NCI-H510A (cell line): ENCODE measurements at regions not wholly inside any gene's neighbourhood (a gene's known extent, or its start where the extent isn't known, plus 50 kb on each side); places are given as distances from the start of the nearest gene placed in this dataset.

Source experiments
- DNase-seq: peaks from one replicate; lab custom pipeline; 2025; lab: John Stamatoyannopoulos, UW

DNA sequence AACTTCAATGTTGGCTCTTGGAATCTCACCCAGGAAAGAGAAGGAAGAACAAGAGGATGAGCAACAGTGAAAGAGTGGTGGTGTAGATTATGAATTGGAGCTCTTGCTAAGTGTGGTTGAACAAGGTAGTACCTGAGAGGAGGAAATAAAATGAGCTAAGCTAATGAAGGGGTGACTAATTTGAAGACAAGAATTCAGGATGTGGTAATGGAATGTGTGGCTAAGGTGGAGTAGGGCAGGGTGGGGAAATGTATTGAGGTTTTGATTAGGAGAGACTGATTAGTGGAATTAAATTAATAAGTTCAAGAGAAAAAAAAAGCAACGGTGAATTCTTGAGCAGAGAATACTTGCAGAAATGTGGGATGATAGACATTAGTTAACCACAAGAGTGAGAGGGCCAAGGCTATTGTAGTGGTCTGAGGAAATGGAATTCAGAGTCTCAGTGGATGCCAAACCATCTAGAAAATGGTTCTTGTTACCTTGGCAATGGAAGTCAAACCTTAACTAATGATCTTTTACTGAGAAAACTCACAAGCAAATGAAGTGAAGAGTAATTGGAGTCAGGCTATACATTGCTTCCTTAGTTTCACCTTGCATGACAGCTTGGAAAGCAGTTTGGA, 648.3 kb upstream of the ZNF608 start:
- DNase-seq = no peak

DNA sequence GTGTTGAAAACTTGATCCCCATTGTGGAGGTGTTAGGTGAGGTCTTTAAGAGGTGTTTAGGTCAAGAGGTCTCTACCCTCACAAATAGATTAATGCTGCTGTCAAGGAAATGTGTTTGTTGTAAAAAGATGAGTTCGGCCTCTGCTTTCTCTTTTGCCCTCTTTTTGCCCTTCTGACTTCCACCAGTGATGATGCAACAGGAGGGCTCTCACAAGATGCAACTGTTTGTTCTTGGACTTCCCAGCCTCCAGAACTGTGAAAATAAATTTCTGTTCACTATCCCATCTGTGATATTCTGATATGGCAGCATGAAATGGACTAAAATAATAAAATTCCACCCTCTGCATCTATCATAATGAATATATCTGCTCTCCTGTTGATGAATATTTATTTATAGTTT, 650.0 kb upstream of the ZNF608 start:
- DNase-seq = no peak

DNA sequence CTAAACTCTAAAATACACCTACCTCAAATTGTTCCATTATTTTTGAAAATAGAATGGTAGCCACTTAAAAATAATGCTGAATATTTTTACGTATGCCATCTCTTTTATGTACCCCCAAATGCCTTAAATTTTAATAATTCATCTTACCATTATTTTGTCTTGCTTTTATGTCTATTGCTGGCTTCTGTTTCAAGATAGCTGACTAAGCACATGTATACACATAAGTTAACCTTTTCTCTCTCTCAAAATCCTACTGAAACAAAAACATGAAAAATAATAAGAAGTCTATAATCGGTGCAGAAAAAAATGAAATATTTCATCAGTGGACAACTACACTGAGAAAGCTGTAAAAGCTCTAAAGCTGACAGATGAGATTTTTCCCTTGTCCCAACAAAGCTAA, 652.0 kb upstream of the ZNF608 start:
- no peak for DNase-seq

DNA sequence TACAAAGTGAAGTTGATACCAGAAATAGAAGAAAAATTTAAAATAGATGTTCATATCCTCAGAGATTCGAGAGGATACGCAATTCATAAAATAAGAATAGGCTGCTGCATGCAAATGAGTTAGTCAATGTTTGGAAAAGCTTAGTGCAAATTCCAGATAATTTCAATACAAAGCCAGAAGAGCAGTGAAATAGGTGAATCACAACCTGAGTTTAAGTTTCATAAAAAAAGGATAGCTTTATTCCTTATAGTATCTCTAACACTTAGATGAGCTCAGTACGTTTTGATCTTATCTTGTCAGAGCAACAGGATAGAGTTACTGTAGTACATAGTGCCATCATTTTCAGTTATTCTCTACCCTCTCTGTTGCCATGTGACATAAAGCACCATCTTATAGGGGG, 653.4 kb upstream of the ZNF608 start:
- no peak for DNase-seq

DNA sequence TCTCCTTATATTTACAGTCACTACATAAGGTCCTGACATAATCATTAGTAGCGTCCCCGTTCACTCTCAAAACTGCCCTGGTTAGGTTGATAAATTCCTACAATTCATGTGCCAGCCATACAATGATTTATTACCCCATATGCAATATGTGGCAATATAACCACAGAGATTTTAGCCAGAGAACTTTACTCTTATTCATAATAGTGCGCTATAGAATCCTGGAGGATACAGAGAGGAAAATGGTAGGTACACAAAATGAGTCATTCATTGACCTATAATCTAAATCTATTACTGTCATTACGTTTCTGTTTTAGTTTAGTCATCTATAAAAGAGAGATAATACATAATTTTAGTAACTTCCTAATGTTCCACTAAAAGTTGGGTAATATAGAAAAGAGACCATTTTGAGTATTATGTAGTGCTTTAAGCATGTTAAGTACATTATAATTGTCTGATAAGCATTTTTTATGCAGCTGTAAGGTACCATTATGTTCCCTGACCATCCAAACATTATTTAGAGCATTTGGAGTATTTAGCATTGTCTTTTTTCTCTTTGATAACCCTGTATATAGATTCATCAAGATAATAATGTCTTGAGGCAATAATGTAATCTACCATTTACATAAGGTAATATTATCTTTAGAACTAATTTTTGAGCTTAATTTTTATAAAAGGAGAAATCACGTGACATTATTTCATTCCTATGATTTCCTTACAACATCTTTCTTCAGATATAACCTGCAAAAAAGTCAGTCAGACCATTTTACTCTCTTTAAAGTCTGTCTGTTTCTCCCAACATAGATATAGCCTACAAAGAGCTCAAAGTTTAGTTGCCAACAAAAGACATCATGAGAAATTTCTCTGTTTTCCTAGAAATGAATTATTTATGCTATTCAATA, 655.5 kb upstream of the ZNF608 start:
- DNase-seq = no peak

DNA sequence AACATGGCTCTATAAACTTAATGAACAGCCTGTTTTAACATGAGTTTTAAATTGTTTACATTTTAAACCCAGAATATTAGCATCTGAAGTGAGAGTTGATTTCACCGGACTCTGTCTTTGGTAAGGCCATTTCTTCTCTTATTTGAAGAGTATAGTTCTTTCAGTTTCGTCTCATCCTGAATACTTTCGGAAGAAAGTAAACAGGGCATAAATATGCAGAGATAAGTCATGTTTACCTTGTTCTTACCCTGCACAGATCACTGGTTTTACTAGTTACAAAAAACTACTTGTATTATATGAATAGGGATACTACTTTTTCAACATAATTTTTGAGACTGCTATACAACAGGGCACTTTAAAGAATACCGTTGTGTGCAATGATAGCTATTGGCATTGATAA, 656.3 kb upstream of the ZNF608 start:
- no peak for DNase-seq

DNA sequence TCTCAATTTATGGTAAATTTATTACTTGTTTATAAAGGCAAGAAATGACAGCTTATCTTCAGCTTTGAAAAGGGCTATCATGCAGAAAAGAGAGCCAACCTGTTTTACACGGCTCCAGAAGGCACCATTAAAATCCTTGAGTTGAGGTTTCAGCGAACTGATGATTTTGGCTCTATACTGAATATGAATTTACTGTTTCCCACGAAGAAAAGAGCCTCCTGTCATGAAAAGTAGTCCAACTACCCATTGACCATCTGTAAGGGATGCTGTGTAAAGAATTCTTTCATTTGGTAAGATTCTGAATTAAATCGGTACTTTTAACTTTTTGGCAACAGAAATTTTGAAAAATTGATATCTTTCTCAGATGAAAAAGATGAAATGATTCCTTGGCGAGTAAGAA, 657.6 kb upstream of the ZNF608 start:
- DNase-seq = no peak

DNA sequence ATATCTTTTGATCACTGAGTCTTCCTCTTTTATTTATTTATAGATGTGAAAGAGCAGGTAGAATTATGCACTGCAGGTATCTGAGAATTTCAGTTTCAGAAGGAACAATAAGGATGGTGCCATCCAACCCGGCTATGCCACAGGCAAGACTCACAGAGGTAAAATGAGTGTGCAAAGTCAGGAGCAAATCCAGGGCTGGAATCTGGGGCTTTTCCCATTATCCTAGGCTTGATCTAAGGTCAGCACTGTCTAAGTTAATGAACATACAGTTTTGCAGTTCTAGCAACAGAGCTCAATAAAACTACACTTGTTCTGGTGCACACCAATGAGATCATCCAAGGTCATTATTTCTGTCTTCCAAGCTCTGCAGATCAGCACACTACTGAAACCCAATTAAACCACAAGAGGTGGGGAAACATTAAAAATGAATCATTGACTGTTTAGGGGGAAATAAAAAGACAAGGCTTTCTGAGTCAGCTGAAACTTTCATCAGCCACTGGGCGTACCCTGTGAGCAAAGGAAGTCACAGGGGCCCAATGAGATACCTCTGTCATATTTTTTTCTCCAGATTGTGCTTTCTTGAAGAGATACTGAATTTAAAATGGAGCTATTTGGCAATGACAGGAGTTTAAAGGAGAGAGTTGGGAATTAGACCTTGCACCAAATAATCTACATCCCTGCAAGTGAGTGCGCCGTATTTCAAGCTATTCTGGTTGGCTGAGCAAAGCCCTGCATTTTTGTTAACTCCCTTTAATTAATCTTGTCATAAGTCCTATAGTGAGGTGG, 662.2 kb upstream of the ZNF608 start:
- no peak for DNase-seq

DNA sequence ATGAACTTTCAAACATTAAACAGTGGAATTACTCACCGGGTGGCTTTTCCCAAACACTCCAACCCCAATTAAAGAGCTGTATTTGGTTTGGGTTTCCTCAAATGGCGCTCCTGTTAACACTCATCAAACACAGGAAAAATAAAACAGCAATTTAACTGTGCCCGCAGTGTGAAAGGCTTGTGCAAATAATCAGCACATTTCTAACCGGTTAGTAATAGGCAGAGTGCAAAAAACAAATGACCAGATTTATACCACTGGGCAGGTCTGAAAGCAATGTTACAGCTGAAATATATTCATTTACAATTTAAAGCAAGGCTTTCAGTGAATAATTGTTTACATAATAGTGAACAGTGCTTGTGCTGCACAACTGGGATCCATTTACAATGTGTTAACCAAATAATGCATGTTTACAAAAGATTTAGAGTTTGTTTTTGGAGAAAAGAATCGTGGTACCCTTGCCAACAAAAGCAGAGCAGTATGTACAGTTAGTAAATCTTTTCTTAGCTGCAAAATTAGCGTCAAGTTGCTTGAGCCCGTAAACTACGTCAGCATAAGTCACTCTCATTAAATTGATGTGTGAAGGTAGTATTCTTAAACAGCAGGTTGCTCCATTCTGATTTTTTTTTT, 662.9 kb upstream of the ZNF608 start:
- peak; percentile 22 for DNase-seq

DNA sequence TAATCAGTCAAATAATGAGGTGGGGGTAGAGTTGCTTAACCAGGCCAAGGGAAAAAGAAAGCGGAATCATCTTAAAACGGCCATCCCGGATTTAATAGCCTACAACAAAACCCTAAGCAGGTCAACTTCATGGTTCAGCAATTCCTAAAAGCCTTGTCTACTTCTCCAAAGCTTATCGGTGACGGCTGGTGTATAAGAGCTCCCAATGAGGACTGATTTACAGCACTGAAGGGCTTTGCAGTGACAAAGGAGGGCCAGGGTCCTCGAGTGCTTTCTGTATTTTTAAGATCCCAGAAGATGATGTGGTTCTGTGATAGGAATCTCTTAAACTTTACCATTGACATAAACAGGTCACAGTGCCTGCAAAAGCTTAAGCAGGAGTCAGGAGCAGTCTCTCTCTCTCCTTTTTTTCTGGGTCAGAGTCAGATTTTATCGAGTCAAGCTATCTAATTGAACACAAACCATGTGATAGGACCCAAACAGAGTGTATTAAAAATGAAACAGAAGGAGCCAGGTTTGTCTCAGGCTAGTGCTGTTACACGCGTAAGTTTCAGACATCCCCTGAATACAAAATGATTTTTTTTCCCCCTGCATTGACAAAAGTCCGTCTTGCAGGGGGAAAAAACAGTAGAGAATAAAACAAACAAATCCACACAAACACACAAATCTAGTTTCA, 663.6 kb upstream of the ZNF608 start:
- peak; percentile 7 for DNase-seq

DNA sequence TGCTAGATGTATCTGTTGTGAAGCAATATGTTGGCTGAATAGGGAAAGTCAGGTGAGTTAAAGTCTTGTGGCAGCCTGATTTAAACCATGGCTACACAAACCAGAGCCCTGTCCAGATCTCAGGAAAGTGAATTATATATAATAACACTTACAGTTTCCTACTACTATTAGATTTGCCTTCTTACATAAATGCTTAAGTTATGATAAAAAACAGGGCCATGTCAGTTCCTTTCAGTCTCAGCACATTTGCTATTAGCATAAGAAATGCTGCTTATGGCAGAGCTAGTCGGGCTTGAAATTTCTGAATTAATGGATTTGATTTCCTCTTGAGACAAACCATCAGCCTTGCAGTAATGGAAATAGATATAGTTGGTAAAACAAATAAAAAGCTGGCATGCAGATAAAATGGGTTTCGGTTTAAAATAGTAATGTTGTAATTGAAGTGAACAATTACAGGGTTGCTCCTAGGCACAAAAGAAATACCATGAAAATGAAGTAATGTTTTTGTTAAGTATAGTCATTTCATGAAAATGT, 664.2 kb upstream of the ZNF608 start:
- DNase-seq = no peak

DNA sequence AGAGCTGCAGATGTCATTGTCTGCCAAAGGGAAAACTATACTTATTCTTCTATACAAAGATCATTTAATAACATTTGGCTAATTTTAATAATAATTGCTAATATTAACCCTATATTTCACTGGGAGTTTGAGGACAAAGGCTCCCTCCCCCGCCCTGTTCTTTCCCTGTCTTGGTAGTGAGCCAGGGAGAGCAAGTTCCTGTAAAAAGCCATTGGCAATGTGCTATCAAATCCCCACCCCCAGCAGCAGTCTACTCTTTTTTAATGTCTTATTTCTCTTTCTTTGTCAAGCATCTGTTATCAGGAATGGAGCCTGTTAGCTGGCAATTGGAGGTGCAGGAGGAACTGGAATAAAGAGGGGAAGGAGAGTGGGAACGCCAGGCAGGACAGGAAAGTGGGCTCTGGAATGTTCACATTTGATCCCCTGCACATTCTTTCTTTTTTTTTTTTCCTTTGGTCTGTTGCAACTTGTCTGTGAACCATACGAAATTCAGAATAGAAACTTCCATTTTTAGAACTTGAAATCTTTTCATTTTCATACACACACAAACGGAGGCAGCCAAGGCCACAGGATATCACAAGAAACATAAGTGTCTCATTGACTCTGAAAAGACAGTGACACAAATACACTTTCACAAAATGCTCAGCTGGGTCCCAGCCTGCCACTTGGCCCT, 664.8 kb upstream of the ZNF608 start:
- DNase-seq = no peak

DNA sequence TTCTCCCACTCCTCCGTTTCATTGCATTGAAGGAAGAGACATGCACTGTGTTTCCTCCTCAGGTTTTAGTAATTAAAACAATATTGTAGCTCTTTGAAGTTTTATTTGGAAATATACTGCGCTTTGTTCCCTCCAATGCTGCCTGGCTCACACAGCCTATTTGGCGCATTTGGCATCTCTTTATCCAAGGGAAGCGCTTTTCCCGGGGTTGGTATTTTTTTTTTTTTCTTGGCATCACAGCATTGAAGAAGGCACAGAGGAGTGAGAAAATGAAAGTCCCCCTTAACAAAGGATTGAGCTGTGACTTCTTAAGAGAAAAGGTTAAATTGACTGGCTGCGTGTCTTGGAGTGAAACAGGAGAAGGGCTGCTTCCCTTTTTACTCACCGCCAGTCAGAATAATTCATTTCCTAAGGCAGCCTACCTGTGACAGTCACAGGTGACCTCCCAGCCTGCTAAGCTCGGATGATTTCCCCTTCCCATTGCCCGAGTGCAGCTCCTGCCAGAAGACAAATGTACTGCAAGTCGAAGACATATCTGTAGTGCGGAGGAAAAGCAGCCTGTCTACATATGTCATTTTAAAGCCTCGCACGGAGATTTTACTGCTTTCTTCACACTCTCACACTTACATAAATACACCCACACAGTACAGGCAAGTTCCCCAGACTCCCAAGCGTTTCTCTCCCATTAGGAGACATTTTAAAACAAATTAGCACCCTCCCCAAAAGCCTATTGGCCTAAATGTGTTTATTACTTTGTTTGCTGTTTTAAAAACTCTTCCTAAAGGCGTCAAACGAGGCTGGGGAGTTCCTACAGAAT, 665.5 kb upstream of the ZNF608 start:
- no peak for DNase-seq

DNA sequence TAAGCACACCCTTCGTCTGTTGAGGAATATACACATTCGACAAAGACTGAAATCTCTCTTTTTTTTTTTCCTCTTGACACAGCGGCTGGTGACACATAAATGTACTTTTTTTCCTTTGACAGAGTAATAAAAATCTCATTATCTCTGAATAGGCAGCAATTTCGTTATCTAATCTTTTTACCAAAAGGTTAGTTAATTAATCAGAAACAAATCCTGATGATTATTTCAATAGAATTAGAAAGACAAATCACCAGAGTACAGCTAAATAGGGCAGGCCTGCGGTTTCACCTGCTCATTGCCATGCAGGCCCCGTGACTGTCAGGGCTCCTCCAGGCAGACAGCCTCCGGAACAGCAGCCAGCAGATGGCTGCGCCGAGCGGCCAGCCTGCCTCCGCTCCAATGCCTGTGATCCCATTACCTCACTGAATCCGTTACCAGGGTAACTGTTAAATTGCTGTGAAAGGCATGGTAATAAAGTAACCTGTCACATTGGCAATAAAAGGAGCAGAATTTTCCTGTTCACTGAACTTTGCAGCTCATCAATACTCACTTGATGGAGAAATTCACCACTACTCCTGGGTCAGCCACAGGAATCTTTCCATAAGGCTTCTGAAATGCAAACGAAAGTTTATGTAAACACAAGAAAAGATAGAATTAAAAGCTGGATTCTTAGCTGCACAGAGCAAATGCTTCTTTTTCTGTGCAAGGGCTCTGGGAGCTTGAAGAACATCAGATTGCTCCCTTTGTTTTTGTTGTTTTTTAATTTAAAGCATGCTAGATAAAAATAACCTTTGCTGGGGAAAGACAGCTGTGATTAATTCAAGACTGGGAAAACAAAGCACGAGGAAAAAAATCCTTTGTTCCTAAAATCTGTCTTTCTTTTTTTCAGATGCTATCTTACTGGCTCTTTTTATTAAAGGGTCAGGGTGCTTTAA, 666.4 kb upstream of the ZNF608 start:
- peak; percentile 32 for DNase-seq

DNA sequence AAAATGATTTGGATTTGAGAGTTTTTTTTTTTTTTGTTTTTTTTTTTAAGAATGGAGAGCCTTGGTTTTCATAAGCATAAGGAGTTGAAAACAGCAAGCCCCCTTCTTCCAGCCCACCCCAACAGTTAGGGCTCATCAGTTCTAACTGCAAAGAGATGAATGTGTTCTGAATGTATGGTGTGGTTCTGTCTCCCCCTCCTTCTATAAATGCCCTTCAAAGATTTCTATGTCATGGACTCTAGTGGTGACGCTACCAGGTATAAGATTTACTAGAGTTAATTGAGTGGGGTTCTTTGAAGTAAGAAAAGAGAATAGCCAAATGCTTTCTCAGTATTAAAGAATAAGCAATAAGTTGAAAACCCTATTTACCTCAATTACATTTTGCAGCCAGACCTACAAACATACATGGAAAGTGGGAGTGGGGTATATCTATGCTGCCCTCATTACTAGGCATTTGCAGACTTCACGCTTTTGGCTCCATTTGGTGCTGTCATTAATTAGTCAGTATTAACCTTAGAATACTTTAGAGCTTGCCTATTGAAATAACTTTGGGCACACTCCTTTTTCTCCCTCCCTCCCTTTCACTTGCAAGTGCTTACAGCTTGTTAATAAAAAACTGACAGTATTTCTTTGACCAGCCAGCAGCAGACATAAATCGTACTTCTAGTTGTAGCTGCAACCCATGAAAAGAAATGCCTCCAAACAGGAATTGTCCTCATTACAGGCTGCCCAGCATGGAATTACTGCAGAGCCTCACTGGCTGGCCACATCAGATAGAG, 667.2 kb upstream of the ZNF608 start:
- no peak for DNase-seq

DNA sequence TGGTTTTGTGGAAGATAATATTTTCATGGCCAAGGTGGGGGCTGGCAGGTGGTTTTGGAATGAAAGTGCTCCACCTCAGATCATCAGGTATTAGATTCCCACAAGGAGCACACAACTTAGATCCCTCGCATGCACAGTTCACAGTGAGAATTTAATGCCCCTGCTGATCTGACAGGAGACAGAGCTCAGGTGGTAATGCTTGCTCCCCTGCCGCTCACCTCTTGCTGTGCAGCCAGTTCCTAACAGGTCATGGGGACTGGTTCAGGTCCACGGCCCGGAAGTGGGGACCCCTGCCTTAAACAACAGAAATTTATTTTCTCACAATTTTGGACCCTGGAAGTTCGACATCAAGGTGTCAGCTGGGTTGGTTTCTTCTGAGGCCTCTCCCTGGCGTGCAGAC, 668.7 kb upstream of the ZNF608 start:
- DNase-seq = no peak

DNA sequence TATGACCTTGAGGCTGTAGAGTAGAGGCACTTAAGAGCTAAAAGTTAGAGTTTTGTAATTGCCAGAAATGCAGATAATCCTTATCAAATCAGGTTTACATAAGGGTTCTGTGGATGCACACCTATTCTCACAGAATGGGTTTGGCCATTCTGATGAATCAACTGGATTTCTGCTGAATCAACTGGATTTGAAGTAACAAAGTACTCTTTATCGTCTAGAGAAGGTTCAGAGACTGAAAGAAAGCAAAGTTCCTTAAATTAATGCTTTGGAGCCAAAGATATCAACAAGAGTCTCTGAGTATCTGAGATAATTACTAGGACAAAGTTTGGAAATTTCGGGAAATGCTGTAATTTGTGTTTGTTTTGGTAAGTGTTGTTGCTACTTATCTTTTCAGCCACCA, 669.6 kb upstream of the ZNF608 start:
- no peak for DNase-seq

DNA sequence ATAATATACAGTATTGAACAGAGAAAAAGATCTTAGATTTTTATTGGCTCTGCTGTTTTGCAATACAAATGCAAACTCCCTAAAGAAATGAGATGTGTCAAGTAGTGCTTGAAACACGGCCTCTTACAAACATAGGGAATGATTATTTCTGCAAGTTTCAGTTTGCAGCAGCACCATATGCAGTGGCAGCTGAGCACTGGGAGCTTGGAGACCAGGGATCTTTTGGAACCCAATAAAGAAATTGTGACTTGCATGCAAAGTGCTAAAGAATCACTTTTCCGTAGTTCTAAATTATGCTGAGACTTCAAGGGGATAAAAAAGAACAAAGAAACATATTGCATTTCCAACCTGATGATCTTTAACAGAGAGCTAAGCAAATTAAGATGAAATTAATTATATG, 674.6 kb upstream of the ZNF608 start:
- no peak for DNase-seq
